SK-N-SH (cell line): ENCODE measurements at regions not wholly inside any gene's neighbourhood (a gene's known extent, or its start where the extent isn't known, plus 50 kb on each side); places are given as distances from the start of the nearest gene placed in this dataset.

Source experiments
- CTCF ChIA-PET: fragments of 300-600, 350-600 bp; formaldehyde crosslinking; extraction: SDS; loops from one replicate; lab custom pipeline; 2021; lab: Yijun Ruan, JAX
- POLR2A ChIA-PET: fragments of 350-600 bp; sonication (Branson Sonifier 250); formaldehyde crosslinking; extraction: SDS; loops from one replicate; lab custom pipeline; 2020; ENCODE audit warnings: antibody characterized with exemption, inconsistent platforms; lab: Yijun Ruan, JAX
- DNase-seq: peaks from one replicate; pipeline ENCODE4 v3.0.0; 2012
- H2AFZ ChIP-seq: fragments of 200-600 bp; sonication (generic); 2 replicates; pipeline ENCODE4 v1.8.1; 2016; ENCODE audit warnings: antibody characterized with exemption, mild to moderate bottlenecking, low read depth
- H3F3A ChIP-seq: fragments of 200-600 bp; sonication (generic); replicated peaks from 2 replicates; pipeline ENCODE3; 2016; ENCODE audit warnings: antibody characterized with exemption, mild to moderate bottlenecking; ENCODE audit not compliant: insufficient read depth
- H3K27ac ChIP-seq, 2 experiments: fragments of 200-500 bp in 1 of 2; fragments of 200-600 bp in 1 of 2; sonication (Bioruptor generic) in 1 of 2; sonication (generic), shearing (Covaris generic) in 1 of 2; 2 replicates each; pipeline versions ENCODE4 v1.5.1 to v1.6.1; 2014 to 2016; ENCODE audit warnings: low read depth in 2 of 2, inconsistent platforms in 1 of 2, low read length in 1 of 2, mild to moderate bottlenecking in 1 of 2, mixed read lengths in 1 of 2
- H3K27me3 ChIP-seq: fragments of 200-600 bp; sonication (generic), shearing (Covaris generic); 2 replicates; pipeline ENCODE4 v1.6.1; 2016; ENCODE audit warnings: mixed run types; ENCODE audit not compliant: insufficient read depth
- H3K36me3 ChIP-seq, 2 experiments: fragments of 200-500 bp in 1 of 2; fragments of 200-600 bp in 1 of 2; sonication (Bioruptor generic) in 1 of 2; sonication (generic) in 1 of 2; replicated peaks in 1 of 2; 2 replicates each; pipeline versions ENCODE3 to v1.5.1; 2014 to 2016; ENCODE audit warnings: low read length in 1 of 2, mild to moderate bottlenecking in 1 of 2; ENCODE audit not compliant: insufficient read depth in 2 of 2, control insufficient read depth in 1 of 2
- H3K4me1 ChIP-seq, 2 experiments: fragments of 200-500 bp in 1 of 2; fragments of 200-600 bp in 1 of 2; sonication (Bioruptor generic) in 1 of 2; sonication (generic), shearing (Covaris generic) in 1 of 2; 2 replicates each; pipeline versions ENCODE4 v1.5.1 to v1.6.1; 2014 to 2016; ENCODE audit warnings: low read depth in 1 of 2, low read length in 1 of 2, mixed run types in 1 of 2; ENCODE audit not compliant: insufficient read depth in 2 of 2, control insufficient read depth in 1 of 2
- H3K4me2 ChIP-seq: fragments of 200-600 bp; sonication (generic), shearing (Covaris generic); 2 replicates; pipeline ENCODE4 v1.6.1; 2017; ENCODE audit warnings: mixed run types
- H3K4me3 ChIP-seq, 2 experiments: fragments of 200-500 bp in 1 of 2; fragments of 200-600 bp in 1 of 2; sonication (Bioruptor generic) in 1 of 2; sonication (generic), shearing (Covaris generic) in 1 of 2; 2 replicates each; pipeline versions ENCODE4 v1.5.1 to v1.8.1; 2014 to 2016; ENCODE audit warnings: low read depth in 2 of 2, inconsistent platforms in 1 of 2, low read length in 1 of 2, mild to moderate bottlenecking in 1 of 2, mixed read lengths in 1 of 2, moderate library complexity in 1 of 2
- H3K79me2 ChIP-seq: fragments of 200-600 bp; sonication (generic); 2 replicates; pipeline ENCODE4 v1.8.1; 2017; ENCODE audit warnings: mild to moderate bottlenecking; ENCODE audit not compliant: insufficient read depth
- H3K9ac ChIP-seq: fragments of 200-600 bp; sonication (generic); 2 replicates; pipeline ENCODE4 v1.6.1; 2017; ENCODE audit warnings: mixed run types
- H3K9me2 ChIP-seq: fragments of 200-600 bp; sonication (generic); 2 replicates; pipeline ENCODE4 v1.6.1; 2017; ENCODE audit warnings: mixed run types
- H3K9me3 ChIP-seq: fragments of 200-600 bp; sonication (generic); 2 replicates; pipeline ENCODE4 v1.6.1; 2017; ENCODE audit warnings: mixed run types, mild to moderate bottlenecking, moderate library complexity
- H4K20me1 ChIP-seq: fragments of 200-600 bp; sonication (generic); 2 replicates; pipeline ENCODE4 v1.6.1; 2017; ENCODE audit warnings: mild to moderate bottlenecking, mixed run types; ENCODE audit not compliant: insufficient read depth
- EP300 ChIP-seq, 2 experiments: IDR thresholded peaks; 2 replicates each; pipeline versions ENCODE4 v1.4.0 to v1.6.1; 2012; ENCODE audit warnings: borderline replicate concordance in 1 of 2, low read depth in 1 of 2, low read length in 1 of 2
- EZH2phosphoT487 ChIP-seq: fragments of 200-600 bp; sonication (generic); IDR thresholded peaks from 2 replicates; pipeline ENCODE4 v1.6.1; 2017; ENCODE audit warnings: low read depth, mixed run types, mild to moderate bottlenecking, antibody characterized with exemption, moderate library complexity, borderline replicate concordance
- GATA2 ChIP-seq: sonication (generic); formaldehyde crosslinking; IDR thresholded peaks from 2 replicates; pipeline ENCODE4 v1.5.0; 2020; ENCODE audit warnings: mild to moderate bottlenecking, missing genetic modification reagents
- SMC3 ChIP-seq: IDR thresholded peaks from 2 replicates; pipeline ENCODE4 v1.6.1; 2012; ENCODE audit warnings: low read depth, low read length, improper control_type of control experiment
- YY1 ChIP-seq: IDR thresholded peaks from 2 replicates; pipeline ENCODE4 v1.4.0; 2012; ENCODE audit warnings: low read depth, mild to moderate bottlenecking
- WGBS: methylation state at CpG from one replicate; pipeline ENCODE4 v1.1.6; 2017; ENCODE audit warnings: low lambda C conversion rate; 5-methylcytosine and 5-hydroxymethylcytosine counted together
- TF ChIP-seq, protein P1 (sequence below): IDR thresholded peaks from 2 replicates; pipeline ENCODE4 v1.6.1; 2012; ENCODE audit warnings: mild to moderate bottlenecking, low read depth, low read length, moderate library complexity
- TF ChIP-seq, protein P2 (sequence below): IDR thresholded peaks from 2 replicates; pipeline ENCODE4 v1.4.0; 2012; ENCODE audit warnings: low read depth, borderline replicate concordance

DNA sequence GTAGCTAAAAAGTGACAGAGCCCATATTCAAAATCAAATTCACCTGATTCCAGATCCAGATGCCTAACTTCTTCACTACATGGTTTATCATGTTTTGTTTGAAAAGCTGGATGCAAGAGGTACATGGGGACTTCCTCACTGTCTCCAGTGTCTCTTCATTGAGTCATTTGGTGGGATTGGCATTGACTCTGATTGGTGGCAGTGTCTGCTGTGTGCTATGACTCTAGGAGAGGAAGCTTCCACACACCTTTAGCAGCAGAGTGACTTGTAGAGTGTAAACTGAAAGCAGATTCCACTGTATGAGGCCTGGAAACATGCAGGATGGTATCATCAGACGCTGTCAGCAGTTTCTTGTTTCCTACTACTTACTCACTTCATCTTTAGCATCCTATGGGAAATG lies 250.9 kb upstream of the SEMA6A start (continued):
- TF ChIP-seq, protein P1, sequence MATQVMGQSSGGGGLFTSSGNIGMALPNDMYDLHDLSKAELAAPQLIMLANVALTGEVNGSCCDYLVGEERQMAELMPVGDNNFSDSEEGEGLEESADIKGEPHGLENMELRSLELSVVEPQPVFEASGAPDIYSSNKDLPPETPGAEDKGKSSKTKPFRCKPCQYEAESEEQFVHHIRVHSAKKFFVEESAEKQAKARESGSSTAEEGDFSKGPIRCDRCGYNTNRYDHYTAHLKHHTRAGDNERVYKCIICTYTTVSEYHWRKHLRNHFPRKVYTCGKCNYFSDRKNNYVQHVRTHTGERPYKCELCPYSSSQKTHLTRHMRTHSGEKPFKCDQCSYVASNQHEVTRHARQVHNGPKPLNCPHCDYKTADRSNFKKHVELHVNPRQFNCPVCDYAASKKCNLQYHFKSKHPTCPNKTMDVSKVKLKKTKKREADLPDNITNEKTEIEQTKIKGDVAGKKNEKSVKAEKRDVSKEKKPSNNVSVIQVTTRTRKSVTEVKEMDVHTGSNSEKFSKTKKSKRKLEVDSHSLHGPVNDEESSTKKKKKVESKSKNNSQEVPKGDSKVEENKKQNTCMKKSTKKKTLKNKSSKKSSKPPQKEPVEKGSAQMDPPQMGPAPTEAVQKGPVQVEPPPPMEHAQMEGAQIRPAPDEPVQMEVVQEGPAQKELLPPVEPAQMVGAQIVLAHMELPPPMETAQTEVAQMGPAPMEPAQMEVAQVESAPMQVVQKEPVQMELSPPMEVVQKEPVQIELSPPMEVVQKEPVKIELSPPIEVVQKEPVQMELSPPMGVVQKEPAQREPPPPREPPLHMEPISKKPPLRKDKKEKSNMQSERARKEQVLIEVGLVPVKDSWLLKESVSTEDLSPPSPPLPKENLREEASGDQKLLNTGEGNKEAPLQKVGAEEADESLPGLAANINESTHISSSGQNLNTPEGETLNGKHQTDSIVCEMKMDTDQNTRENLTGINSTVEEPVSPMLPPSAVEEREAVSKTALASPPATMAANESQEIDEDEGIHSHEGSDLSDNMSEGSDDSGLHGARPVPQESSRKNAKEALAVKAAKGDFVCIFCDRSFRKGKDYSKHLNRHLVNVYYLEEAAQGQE = no peak
- TF ChIP-seq EP300 (IDR thresholded peaks at IDR 0.05; ENCODE audit: borderline replicate concordance in 1 of 2, low read depth in 1 of 2, low read length in 1 of 2) = no peak
- TF ChIP-seq, protein P2, sequence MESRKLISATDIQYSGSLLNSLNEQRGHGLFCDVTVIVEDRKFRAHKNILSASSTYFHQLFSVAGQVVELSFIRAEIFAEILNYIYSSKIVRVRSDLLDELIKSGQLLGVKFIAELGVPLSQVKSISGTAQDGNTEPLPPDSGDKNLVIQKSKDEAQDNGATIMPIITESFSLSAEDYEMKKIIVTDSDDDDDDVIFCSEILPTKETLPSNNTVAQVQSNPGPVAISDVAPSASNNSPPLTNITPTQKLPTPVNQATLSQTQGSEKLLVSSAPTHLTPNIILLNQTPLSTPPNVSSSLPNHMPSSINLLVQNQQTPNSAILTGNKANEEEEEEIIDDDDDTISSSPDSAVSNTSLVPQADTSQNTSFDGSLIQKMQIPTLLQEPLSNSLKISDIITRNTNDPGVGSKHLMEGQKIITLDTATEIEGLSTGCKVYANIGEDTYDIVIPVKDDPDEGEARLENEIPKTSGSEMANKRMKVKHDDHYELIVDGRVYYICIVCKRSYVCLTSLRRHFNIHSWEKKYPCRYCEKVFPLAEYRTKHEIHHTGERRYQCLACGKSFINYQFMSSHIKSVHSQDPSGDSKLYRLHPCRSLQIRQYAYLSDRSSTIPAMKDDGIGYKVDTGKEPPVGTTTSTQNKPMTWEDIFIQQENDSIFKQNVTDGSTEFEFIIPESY = no peak

DNA sequence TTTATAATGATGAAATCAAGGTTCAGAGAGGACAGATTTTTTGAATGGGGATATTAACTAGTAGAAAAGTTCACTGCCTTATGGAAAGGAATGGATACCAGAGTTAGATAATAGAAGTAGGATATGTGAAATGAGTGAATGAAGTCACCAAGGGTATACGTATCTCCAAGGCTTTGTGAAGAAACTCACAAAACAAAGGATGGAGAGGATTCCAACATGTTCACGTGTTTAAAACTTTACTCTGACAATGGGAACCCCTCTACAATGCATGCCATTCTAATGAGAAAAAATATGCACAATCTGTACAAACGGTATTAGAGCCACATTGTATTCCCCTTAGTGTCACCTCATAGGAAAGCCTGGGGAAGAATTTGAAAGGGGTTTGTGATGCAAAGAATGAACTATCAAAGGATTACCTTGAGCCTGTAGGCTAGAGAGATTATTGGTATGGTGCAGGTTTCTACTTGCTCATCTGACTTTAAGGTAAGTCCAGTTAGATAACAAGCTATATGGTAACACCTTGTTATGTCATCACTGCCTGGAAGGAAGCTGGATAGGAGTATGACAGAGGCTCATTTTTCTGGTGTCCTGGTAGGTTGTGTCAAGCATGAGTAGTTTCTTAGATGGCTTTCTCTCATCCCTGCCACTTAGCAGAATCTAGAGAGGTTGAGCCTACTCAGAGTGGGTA lies 250.3 kb upstream of the SEMA6A start:
- Histone ChIP-seq H3K4me2 (no peak overlapping the region), H3K9me2 (no peaks in the 10 kb centered on the region), H3F3A (no peaks in the 10 kb centered on the region), H4K20me1 (no peaks in the 10 kb centered on the region), H3K4me3 (no peak overlapping the region)
- TF ChIP-seq YY1 = no peak
- no peak for TF ChIP-seq GATA2 (CRISPR knock-in tag)
- no peak for TF ChIP-seq EZH2phosphoT487
- TF ChIP-seq EP300 (IDR thresholded peaks at IDR 0.05; ENCODE audit: borderline replicate concordance in 1 of 2, low read depth in 1 of 2, low read length in 1 of 2) = no peak
- TF ChIP-seq SMC3 = no peak
- TF ChIP-seq, all 33 proteins: peak for 0
- WGBS = 38% methylated on average over 3 of the region's 3 CpGs
- no peaks in the 10 kb centered on the region for H3K27me3 ChIP-seq
- no peaks in the 10 kb centered on the region for H3K9me3 ChIP-seq
- H3K79me2 ChIP-seq = no peaks in the 10 kb centered on the region
- H3K36me3 ChIP-seq = no peaks in the 10 kb centered on the region
- no peaks in the 10 kb centered on the region for H3K4me1 ChIP-seq
- no peak overlapping the region for H3K9ac ChIP-seq
- CTCF ChIA-PET = interaction anchor here (1.2 kb wide), 1 partner anchor 7 kb away, joined by 3 read pairs; no protein-coding TSS in a partner anchor
- POLR2A ChIA-PET = no interaction called here
- H3K27ac ChIP-seq = no peak overlapping the region
- no peak for DNase-seq
- H2AFZ ChIP-seq = no peak overlapping the region
